K562 (cell line): ENCODE measurements at regions not wholly inside any gene's neighbourhood (a gene's known extent, or its start where the extent isn't known, plus 50 kb on each side); places are given as distances from the start of the nearest gene placed in this dataset.

Source experiments
- ATAC-seq: fragments of 200-7000 bp; cut with Tn5 transposase; 3 replicates; pipeline ENCODE4 v1.9.1; 2020; ENCODE audit warnings: moderate library complexity
- BruUV-seq: library from RNA; stranded (reverse); fragments of 400-500 nt; replicated peaks from 2 replicates; lab custom pipeline; 2021; lab: Mats Ljungman, UMichigan
- CTCF ChIA-PET: fragments of 300-600 bp; formaldehyde crosslinking; extraction: SDS; loops from one replicate; lab custom pipeline; 2021; ENCODE audit warnings: low intra/inter-chr PET ratio; lab: Yijun Ruan, JAX
- POLR2A ChIA-PET: fragments of 300-600, 350-650 bp; sonication (Branson Sonifier 250); formaldehyde crosslinking; extraction: SDS; loops from one replicate; lab custom pipeline; 2021; ENCODE audit warnings: antibody characterized with exemption, inconsistent platforms; lab: Yijun Ruan, JAX
- DNase-seq, 4 experiments: peaks; one replicate each; pipeline versions ENCODE4 v3.0.0 to v3.0.0-alpha.2; 2011 to 2018; ENCODE audit warnings: low spot score in 3 of 4, mixed read lengths in 3 of 4; ENCODE audit errors: extremely low read depth in 1 of 4
- FAIRE-seq: peaks from 2 replicates; lab custom pipeline; 2011; peaks lifted over from hg19 to GRCh38; lab: Jason Lieb, UNC
- H2AFZ ChIP-seq: 2 replicates; pipeline ENCODE4 v1.6.0; 2011; ENCODE audit warnings: low read depth, low read length, control low read depth, inconsistent platforms
- H3K27ac ChIP-seq: fragments of 200-600 bp; 3 replicates; pipeline ENCODE4 v1.8.0; 2011; ENCODE audit warnings: low read depth, mild to moderate bottlenecking, control low read depth, inconsistent platforms, low read length, moderate library complexity, mixed read lengths; ENCODE audit errors: extremely low read depth
- H3K27me3 ChIP-seq, 2 experiments: fragments of 300-600 bp in 1 of 2; 2 replicates in 1 of 2; 3 replicates in 1 of 2; pipeline versions ENCODE4 v1.6.0 to v1.8.0; 2011; ENCODE audit warnings: inconsistent platforms in 2 of 2, low read length in 2 of 2, mild to moderate bottlenecking in 1 of 2, mixed read lengths in 1 of 2, moderate library complexity in 1 of 2; ENCODE audit not compliant: control insufficient read depth in 2 of 2, insufficient read depth in 2 of 2
- H3K36me3 ChIP-seq: fragments of 300-600 bp; 3 replicates; pipeline ENCODE4 v1.8.0; 2011; ENCODE audit warnings: mild to moderate bottlenecking, low read length, inconsistent platforms; ENCODE audit not compliant: control insufficient read depth, insufficient read depth
- H3K4me1 ChIP-seq, 2 experiments: fragments of 200-600 bp in 1 of 2; replicated peaks in 1 of 2; 2 replicates in 1 of 2; 3 replicates in 1 of 2; pipeline versions ENCODE4 v1.5.1 to v1.8.0; 2011; ENCODE audit warnings: inconsistent platforms in 2 of 2, low read length in 2 of 2, mild to moderate bottlenecking in 1 of 2, mixed read lengths in 1 of 2, moderate library complexity in 1 of 2; ENCODE audit not compliant: control insufficient read depth in 2 of 2, insufficient read depth in 2 of 2
- H3K4me2 ChIP-seq: 2 replicates; pipeline ENCODE4 v1.6.1; 2011; ENCODE audit warnings: low read length, control low read depth, inconsistent platforms, mixed read lengths; ENCODE audit not compliant: insufficient read depth
- H3K4me3 ChIP-seq: fragments of 200-600 bp; sonication (generic), shearing (Covaris generic); 2 replicates; pipeline ENCODE4 v1.5.1; 2016; ENCODE audit warnings: control low read depth, inconsistent platforms
- H3K79me2 ChIP-seq: fragments of 200-600 bp; 3 replicates; pipeline ENCODE4 v1.8.0; 2011; ENCODE audit warnings: low read length, inconsistent platforms; ENCODE audit not compliant: control insufficient read depth, insufficient read depth
- H3K9ac ChIP-seq, 2 experiments: 2 replicates each; pipeline versions ENCODE4 v1.6.0 to v1.6.1; 2011; ENCODE audit warnings: low read depth in 2 of 2, low read length in 2 of 2, control low read depth in 1 of 2, inconsistent platforms in 1 of 2, mild to moderate bottlenecking in 1 of 2, mixed read lengths in 1 of 2; ENCODE audit not compliant: insufficient read depth in 1 of 2
- H3K9me1 ChIP-seq: one replicate; pipeline ENCODE4 v1.6.0; 2011; ENCODE audit warnings: inconsistent platforms, mild to moderate bottlenecking, low read length, moderate library complexity; ENCODE audit not compliant: control insufficient read depth, insufficient read depth
- H3K9me3 ChIP-seq: replicated peaks from 2 replicates; pipeline ENCODE4 v1.5.1; 2011; ENCODE audit warnings: low read depth, low read length, inconsistent platforms; ENCODE audit not compliant: control insufficient read depth, insufficient read depth
- H4K20me1 ChIP-seq: replicated peaks from 2 replicates; pipeline ENCODE4 v1.6.1; 2011; ENCODE audit warnings: low read length, inconsistent platforms, mixed read lengths; ENCODE audit not compliant: control insufficient read depth, insufficient read depth
- AFF4 ChIP-seq: sonication (generic); formaldehyde crosslinking; IDR thresholded peaks from 2 replicates; pipeline ENCODE4 v1.8.0; 2023; ENCODE audit warnings: mild to moderate bottlenecking, missing genetic modification reagents
- CBX3 ChIP-seq, 2 experiments: IDR thresholded peaks; 1 replicate in 1 of 2; 2 replicates in 1 of 2; pipeline ENCODE4 v1.6.1; 2012; ENCODE audit warnings: inconsistent platforms in 2 of 2, low read length in 2 of 2, borderline replicate concordance in 1 of 2, control low read depth in 1 of 2
- DACH1 ChIP-seq: fragments of 450-650 bp; IDR thresholded peaks from 2 replicates; pipeline ENCODE4 v1.6.1; 2018; ENCODE audit not compliant: partially characterized antibody
- DDX20 ChIP-seq: fragments of 450-650 bp; IDR thresholded peaks from 2 replicates; pipeline ENCODE4 v1.6.1; 2016; ENCODE audit warnings: missing genetic modification characterization, low read depth, mild to moderate bottlenecking, missing compliant biosample characterization, moderate library complexity
- DIDO1 ChIP-seq: fragments of 450-650 bp; IDR thresholded peaks from 2 replicates; pipeline ENCODE4 v1.6.1; 2016; ENCODE audit warnings: low read depth, missing biosample characterization, missing genetic modification characterization
- ESRRB ChIP-seq: fragments of 250-450 bp; sonication (Bioruptor Pico); IDR thresholded peaks from 2 replicates; pipeline ENCODE4 v1.5.0; 2020; ENCODE audit warnings: mild to moderate bottlenecking, moderate library complexity, borderline replicate concordance
- FUS ChIP-seq: fragments of 200-400 bp; formaldehyde crosslinking; optimal IDR thresholded peaks from 2 replicates; pipeline ENCODE3; 2017; ENCODE audit warnings: low read depth, low read length
- HMBOX1 ChIP-seq: sonication (generic); IDR thresholded peaks from 2 replicates; pipeline ENCODE4 v1.6.1; 2016
- MEIS2 ChIP-seq: fragments of 450-650 bp; IDR thresholded peaks from 2 replicates; pipeline ENCODE4 v1.6.1; 2014; ENCODE audit warnings: mild to moderate bottlenecking; ENCODE audit not compliant: partially characterized antibody
- NFIC ChIP-seq: fragments of 450-650 bp; IDR thresholded peaks from 2 replicates; pipeline ENCODE4 v1.6.1; 2017; ENCODE audit warnings: mild to moderate bottlenecking, inconsistent platforms
- NFIX ChIP-seq: fragments of 250-450 bp; sonication (Bioruptor Pico); IDR thresholded peaks from 2 replicates; pipeline ENCODE4 v1.4.0; 2020; ENCODE audit warnings: low read depth, mild to moderate bottlenecking, moderate library complexity
- PHF8 ChIP-seq: fragments of 200-600 bp; sonication (generic); IDR thresholded peaks from 2 replicates; pipeline ENCODE4 v1.6.1; 2012; ENCODE audit warnings: mixed run types, mild to moderate bottlenecking, inconsistent platforms, low read length, moderate library complexity, borderline replicate concordance
- ZNF121 ChIP-seq: sonication (generic); formaldehyde crosslinking; conservative IDR thresholded peaks from 2 replicates; pipeline ENCODE4 v1.8.0; 2022; ENCODE audit warnings: missing genetic modification reagents
- WGBS: fragments of 100-300 bp; shearing (Covaris generic); methylation state at CpG from one replicate; pipeline ENCODE4 v1.1.6; 2016; ENCODE audit warnings: low coverage, mixed read lengths; ENCODE audit not compliant: insufficient coverage; ENCODE audit errors: missing lambda C conversion rate; 5-methylcytosine and 5-hydroxymethylcytosine counted together
- in situ Hi-C: fragments of 300-500 bp; cut with MboI; formaldehyde crosslinking; loops from 4 replicates; pipeline ENCODE4 v1.15.0; 2018; ENCODE audit warnings: inconsistent platforms, mixed read lengths
- intact Hi-C: fragments of 100-400 bp; cut with micrococcal nuclease; formaldehyde crosslinking; loops from 2 replicates; pipeline ENCODE4 v1.14.2; 2022
- TF ChIP-seq, protein P1 (sequence below): fragments of 450-650 bp; IDR thresholded peaks from 2 replicates; pipeline ENCODE4 v1.6.1; 2016; ENCODE audit warnings: borderline replicate concordance
- TF ChIP-seq, protein P2 (sequence below): fragments of 250-450 bp; sonication (Bioruptor Pico); IDR thresholded peaks from 2 replicates; pipeline ENCODE4 v1.4.0; 2020; ENCODE audit warnings: borderline replicate concordance

GRCh38 chr2:144827404-144827803 is 307.5 kb upstream of the ZEB2 start:
- FAIRE-seq: no peak
- ATAC-seq: no peak
- ChIA-PET CTCF (no interaction called here), POLR2A (no interaction called here)
- 28% methylated on average over 2 of the region's 2 CpGs for WGBS
- in situ Hi-C loops: no loop called here
- Histone ChIP-seq H4K20me1 (no peaks in the 10 kb centered on the region), H3K9ac (no peak overlapping the region), H3K9me1 (no peaks in the 10 kb centered on the region), H3K36me3 (no peaks in the 10 kb centered on the region), H3K27ac (no peak overlapping the region), H2AFZ (no peak overlapping the region), H3K79me2 (no peaks in the 10 kb centered on the region), H3K9me3 (no peaks in the 10 kb centered on the region; the same call in 1 of the 2 replicates), H3K27me3 (no peaks in the 10 kb centered on the region), H3K4me2 (no peak overlapping the region), H3K4me3 (no peak overlapping the region), H3K4me1 (no peaks in the 10 kb centered on the region; a peak in 3 of 5 replicates)
- no TSS peak for BruUV-seq
- intact Hi-C loops: no loop called here
- DNase-seq: no peak
- TF ChIP-seq DIDO1 (tag): no peak
- TF ChIP-seq ESRRB: no peak
- no peak for TF ChIP-seq DDX20 (tag)
- TF ChIP-seq HMBOX1: no peak
- TF ChIP-seq NFIC: peak; percentile 31; the same call in 1 of the 2 replicates
- no peak for TF ChIP-seq FUS
- TF ChIP-seq AFF4 (CRISPR knock-in tag): no peak
- TF ChIP-seq, protein P1, sequence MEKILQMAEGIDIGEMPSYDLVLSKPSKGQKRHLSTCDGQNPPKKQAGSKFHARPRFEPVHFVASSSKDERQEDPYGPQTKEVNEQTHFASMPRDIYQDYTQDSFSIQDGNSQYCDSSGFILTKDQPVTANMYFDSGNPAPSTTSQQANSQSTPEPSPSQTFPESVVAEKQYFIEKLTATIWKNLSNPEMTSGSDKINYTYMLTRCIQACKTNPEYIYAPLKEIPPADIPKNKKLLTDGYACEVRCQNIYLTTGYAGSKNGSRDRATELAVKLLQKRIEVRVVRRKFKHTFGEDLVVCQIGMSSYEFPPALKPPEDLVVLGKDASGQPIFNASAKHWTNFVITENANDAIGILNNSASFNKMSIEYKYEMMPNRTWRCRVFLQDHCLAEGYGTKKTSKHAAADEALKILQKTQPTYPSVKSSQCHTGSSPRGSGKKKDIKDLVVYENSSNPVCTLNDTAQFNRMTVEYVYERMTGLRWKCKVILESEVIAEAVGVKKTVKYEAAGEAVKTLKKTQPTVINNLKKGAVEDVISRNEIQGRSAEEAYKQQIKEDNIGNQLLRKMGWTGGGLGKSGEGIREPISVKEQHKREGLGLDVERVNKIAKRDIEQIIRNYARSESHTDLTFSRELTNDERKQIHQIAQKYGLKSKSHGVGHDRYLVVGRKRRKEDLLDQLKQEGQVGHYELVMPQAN: no peak
- no peak for TF ChIP-seq NFIX (CRISPR knock-in tag)
- TF ChIP-seq MEIS2: peak; percentile 28
- no peak for TF ChIP-seq PHF8
- no peak for TF ChIP-seq CBX3 (IDR thresholded peaks at IDR 0.05; ENCODE audit: borderline replicate concordance in 1 of 2, low read length in 2 of 2)
- TF ChIP-seq DACH1: no peak
- TF ChIP-seq, protein P2, sequence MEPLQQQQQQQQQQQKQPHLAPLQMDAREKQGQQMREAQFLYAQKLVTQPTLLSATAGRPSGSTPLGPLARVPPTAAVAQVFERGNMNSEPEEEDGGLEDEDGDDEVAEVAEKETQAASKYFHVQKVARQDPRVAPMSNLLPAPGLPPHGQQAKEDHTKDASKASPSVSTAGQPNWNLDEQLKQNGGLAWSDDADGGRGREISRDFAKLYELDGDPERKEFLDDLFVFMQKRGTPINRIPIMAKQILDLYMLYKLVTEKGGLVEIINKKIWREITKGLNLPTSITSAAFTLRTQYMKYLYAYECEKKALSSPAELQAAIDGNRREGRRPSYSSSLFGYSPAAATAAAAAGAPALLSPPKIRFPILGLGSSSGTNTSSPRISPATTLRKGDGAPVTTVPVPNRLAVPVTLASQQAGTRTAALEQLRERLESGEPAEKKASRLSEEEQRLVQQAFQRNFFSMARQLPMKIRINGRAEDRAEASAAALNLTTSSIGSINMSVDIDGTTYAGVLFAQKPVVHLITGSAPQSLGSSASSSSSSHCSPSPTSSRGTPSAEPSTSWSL: no peak
- TF ChIP-seq ZNF121 (CRISPR knock-in tag): no peak
